ENCODE measurements at regions not wholly inside any gene's neighbourhood (a gene's known extent, or its start where the extent isn't known, plus 50 kb on each side); places are given as distances from the start of the nearest gene placed in this dataset.

- TF ChIP-seq YY1 (IDR thresholded peaks at IDR 0.05): no peak
- TF ChIP-seq, protein P1, sequence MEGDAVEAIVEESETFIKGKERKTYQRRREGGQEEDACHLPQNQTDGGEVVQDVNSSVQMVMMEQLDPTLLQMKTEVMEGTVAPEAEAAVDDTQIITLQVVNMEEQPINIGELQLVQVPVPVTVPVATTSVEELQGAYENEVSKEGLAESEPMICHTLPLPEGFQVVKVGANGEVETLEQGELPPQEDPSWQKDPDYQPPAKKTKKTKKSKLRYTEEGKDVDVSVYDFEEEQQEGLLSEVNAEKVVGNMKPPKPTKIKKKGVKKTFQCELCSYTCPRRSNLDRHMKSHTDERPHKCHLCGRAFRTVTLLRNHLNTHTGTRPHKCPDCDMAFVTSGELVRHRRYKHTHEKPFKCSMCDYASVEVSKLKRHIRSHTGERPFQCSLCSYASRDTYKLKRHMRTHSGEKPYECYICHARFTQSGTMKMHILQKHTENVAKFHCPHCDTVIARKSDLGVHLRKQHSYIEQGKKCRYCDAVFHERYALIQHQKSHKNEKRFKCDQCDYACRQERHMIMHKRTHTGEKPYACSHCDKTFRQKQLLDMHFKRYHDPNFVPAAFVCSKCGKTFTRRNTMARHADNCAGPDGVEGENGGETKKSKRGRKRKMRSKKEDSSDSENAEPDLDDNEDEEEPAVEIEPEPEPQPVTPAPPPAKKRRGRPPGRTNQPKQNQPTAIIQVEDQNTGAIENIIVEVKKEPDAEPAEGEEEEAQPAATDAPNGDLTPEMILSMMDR (IDR thresholded peaks at IDR 0.05; ENCODE audit: low read depth, low read length, missing input control): no peak
- TF ChIP-seq GABPA (IDR thresholded peaks at IDR 0.05 in 1 of 2, conservative IDR thresholded peaks at IDR 0.05 in 1 of 2): no peak
- TF ChIP-seq, protein P2, sequence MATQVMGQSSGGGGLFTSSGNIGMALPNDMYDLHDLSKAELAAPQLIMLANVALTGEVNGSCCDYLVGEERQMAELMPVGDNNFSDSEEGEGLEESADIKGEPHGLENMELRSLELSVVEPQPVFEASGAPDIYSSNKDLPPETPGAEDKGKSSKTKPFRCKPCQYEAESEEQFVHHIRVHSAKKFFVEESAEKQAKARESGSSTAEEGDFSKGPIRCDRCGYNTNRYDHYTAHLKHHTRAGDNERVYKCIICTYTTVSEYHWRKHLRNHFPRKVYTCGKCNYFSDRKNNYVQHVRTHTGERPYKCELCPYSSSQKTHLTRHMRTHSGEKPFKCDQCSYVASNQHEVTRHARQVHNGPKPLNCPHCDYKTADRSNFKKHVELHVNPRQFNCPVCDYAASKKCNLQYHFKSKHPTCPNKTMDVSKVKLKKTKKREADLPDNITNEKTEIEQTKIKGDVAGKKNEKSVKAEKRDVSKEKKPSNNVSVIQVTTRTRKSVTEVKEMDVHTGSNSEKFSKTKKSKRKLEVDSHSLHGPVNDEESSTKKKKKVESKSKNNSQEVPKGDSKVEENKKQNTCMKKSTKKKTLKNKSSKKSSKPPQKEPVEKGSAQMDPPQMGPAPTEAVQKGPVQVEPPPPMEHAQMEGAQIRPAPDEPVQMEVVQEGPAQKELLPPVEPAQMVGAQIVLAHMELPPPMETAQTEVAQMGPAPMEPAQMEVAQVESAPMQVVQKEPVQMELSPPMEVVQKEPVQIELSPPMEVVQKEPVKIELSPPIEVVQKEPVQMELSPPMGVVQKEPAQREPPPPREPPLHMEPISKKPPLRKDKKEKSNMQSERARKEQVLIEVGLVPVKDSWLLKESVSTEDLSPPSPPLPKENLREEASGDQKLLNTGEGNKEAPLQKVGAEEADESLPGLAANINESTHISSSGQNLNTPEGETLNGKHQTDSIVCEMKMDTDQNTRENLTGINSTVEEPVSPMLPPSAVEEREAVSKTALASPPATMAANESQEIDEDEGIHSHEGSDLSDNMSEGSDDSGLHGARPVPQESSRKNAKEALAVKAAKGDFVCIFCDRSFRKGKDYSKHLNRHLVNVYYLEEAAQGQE (IDR thresholded peaks at IDR 0.05): no peak
- no peak for TF ChIP-seq RAD21 (IDR thresholded peaks at IDR 0.05)
- no peak for TF ChIP-seq EGR1 (IDR thresholded peaks at IDR 0.05; ENCODE audit: low read depth in 2 of 2)
Measured at GRCh38 chr4:127419431-127419830, 213.3 kb upstream of the INTU start.
